ENCODE measurements at regions not wholly inside any gene's neighbourhood (a gene's known extent, or its start where the extent isn't known, plus 50 kb on each side); places are given as distances from the start of the nearest gene placed in this dataset.

- DNase-seq: no peak
- TF ChIP-seq EZH2phosphoT487 (IDR thresholded peaks at IDR 0.05; ENCODE audit: low read length) (no peak), CTCF (IDR thresholded peaks at IDR 0.05; ENCODE audit: low read length) (no peak), EZH2 (optimal IDR thresholded peaks at IDR 0.05; ENCODE audit: low read depth, low read length) (no peak)
- no peaks in the 10 kb centered on the region for H3K27me3 ChIP-seq (replicated peaks; ENCODE audit: insufficient read depth, low read length)
- no peaks in the 10 kb centered on the region for H3K36me3 ChIP-seq (replicated peaks; ENCODE audit: insufficient read depth, low read length)
- H3K9me2 ChIP-seq (replicated peaks; ENCODE audit: insufficient read depth, low read length): no peaks in the 10 kb centered on the region
- no peak overlapping the region for H3K27ac ChIP-seq (ENCODE audit: low read length)
- H3K4me3 ChIP-seq (ENCODE audit: low read length): no peak overlapping the region
- H2AFZ ChIP-seq (ENCODE audit: low read length): no peak overlapping the region
- H3F3A ChIP-seq (ENCODE audit: insufficient read depth, low read length): no peaks in the 10 kb centered on the region
- no peaks in the 10 kb centered on the region for H3K9me3 ChIP-seq (replicated peaks; ENCODE audit: insufficient read depth, low read length)
- H3K9ac ChIP-seq (ENCODE audit: low read length): no peak overlapping the region
- no peak overlapping the region for H3K4me2 ChIP-seq (ENCODE audit: low read depth, low read length)
- no peaks in the 10 kb centered on the region for H3K79me2 ChIP-seq (ENCODE audit: low read length)
- H3K4me1 ChIP-seq (ENCODE audit: low read length): no peaks in the 10 kb centered on the region
- H4K20me1 ChIP-seq (ENCODE audit: insufficient read depth, low read length): no peaks in the 10 kb centered on the region
Measured at GRCh38 chr1:102047724-102048123, 51.0 kb upstream of the OLFM3 start.

All from MM.1S (cell line).